ENCODE measurements at regions not wholly inside any gene's neighbourhood (a gene's known extent, or its start where the extent isn't known, plus 50 kb on each side); places are given as distances from the start of the nearest gene placed in this dataset.

DNA sequence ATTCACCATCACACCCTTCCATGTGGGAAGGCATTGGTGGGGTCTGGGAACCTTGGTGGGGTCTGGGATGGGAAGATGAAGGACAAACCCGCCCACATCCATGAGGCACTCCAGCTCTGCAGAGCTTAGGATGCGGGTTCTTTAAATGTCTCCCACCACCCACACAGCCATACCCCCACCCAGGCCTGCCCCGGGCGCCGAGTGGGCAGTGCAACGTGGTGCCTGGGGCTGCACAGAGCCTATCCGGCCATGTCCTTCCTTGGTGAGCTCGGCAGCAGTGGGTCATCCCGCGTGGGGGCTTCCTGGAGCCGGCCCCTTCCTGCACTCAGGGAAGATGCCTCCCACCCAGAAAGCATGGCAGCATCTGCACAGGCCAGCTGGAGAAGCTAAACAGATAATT is 163.5 kb upstream of the TCERG1L start:
- no peak for TF ChIP-seq KDM1A (IDR thresholded peaks at IDR 0.05; ENCODE audit: low read depth)
- TF ChIP-seq, protein P1, sequence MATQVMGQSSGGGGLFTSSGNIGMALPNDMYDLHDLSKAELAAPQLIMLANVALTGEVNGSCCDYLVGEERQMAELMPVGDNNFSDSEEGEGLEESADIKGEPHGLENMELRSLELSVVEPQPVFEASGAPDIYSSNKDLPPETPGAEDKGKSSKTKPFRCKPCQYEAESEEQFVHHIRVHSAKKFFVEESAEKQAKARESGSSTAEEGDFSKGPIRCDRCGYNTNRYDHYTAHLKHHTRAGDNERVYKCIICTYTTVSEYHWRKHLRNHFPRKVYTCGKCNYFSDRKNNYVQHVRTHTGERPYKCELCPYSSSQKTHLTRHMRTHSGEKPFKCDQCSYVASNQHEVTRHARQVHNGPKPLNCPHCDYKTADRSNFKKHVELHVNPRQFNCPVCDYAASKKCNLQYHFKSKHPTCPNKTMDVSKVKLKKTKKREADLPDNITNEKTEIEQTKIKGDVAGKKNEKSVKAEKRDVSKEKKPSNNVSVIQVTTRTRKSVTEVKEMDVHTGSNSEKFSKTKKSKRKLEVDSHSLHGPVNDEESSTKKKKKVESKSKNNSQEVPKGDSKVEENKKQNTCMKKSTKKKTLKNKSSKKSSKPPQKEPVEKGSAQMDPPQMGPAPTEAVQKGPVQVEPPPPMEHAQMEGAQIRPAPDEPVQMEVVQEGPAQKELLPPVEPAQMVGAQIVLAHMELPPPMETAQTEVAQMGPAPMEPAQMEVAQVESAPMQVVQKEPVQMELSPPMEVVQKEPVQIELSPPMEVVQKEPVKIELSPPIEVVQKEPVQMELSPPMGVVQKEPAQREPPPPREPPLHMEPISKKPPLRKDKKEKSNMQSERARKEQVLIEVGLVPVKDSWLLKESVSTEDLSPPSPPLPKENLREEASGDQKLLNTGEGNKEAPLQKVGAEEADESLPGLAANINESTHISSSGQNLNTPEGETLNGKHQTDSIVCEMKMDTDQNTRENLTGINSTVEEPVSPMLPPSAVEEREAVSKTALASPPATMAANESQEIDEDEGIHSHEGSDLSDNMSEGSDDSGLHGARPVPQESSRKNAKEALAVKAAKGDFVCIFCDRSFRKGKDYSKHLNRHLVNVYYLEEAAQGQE (IDR thresholded peaks at IDR 0.05) = no peak
- TF ChIP-seq, protein P2, sequence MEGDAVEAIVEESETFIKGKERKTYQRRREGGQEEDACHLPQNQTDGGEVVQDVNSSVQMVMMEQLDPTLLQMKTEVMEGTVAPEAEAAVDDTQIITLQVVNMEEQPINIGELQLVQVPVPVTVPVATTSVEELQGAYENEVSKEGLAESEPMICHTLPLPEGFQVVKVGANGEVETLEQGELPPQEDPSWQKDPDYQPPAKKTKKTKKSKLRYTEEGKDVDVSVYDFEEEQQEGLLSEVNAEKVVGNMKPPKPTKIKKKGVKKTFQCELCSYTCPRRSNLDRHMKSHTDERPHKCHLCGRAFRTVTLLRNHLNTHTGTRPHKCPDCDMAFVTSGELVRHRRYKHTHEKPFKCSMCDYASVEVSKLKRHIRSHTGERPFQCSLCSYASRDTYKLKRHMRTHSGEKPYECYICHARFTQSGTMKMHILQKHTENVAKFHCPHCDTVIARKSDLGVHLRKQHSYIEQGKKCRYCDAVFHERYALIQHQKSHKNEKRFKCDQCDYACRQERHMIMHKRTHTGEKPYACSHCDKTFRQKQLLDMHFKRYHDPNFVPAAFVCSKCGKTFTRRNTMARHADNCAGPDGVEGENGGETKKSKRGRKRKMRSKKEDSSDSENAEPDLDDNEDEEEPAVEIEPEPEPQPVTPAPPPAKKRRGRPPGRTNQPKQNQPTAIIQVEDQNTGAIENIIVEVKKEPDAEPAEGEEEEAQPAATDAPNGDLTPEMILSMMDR (IDR thresholded peaks at IDR 0.05) = no peak
- no peak for TF ChIP-seq RNF2 (IDR thresholded peaks at IDR 0.05; ENCODE audit: borderline replicate concordance, low read depth)
- TF ChIP-seq POLR2AphosphoS2 (conservative IDR thresholded peaks at IDR 0.05; ENCODE audit: low read length) = no peak
- no peak for TF ChIP-seq CBX2 (IDR thresholded peaks at IDR 0.05; ENCODE audit: borderline replicate concordance, low read depth)
- TF ChIP-seq MAZ (IDR thresholded peaks at IDR 0.05; ENCODE audit: borderline replicate concordance, low read depth, low read length) = no peak
- no peak for TF ChIP-seq POLR2A (IDR thresholded peaks at IDR 0.05; ENCODE audit: low read length)
- no peak for TF ChIP-seq ESRRA (IDR thresholded peaks at IDR 0.05; ENCODE audit: borderline replicate concordance, low read length)
